GM23338 (cell line): ENCODE measurements at regions not wholly inside any gene's neighbourhood (a gene's known extent, or its start where the extent isn't known, plus 50 kb on each side); places are given as distances from the start of the nearest gene placed in this dataset.

Source experiments
- ATAC-seq: fragments of 200-7000 bp; cut with Tn5 transposase; 3 replicates; pipeline ENCODE4 v1.9.1; 2020
- DNase-seq: peaks from one replicate; pipeline ENCODE4 v3.0.0-alpha.2; 2015; ENCODE audit warnings: low spot score
- H2AFZ ChIP-seq: fragments of 200-600 bp; sonication (generic); 2 replicates; pipeline ENCODE4 v1.8.0; 2016; ENCODE audit warnings: antibody characterized with exemption, mild to moderate bottlenecking, moderate library complexity
- H3F3A ChIP-seq: fragments of 200-600 bp; sonication (generic); replicated peaks from 2 replicates; pipeline ENCODE4 v1.8.0; 2017; ENCODE audit warnings: antibody characterized with exemption, mixed run types, low read depth
- H3K27ac ChIP-seq: fragments of 200-600 bp; sonication (generic); 2 replicates; pipeline ENCODE4 v1.6.1; 2016; ENCODE audit warnings: low read depth
- H3K27me3 ChIP-seq: fragments of 200-600 bp; sonication (generic); 2 replicates; pipeline ENCODE4 v1.8.0; 2016; ENCODE audit warnings: mild to moderate bottlenecking, mixed run types, moderate library complexity; ENCODE audit not compliant: insufficient read depth
- H3K36me3 ChIP-seq: fragments of 200-600 bp; sonication (generic); 2 replicates; pipeline ENCODE4 v1.8.0; 2016; ENCODE audit warnings: mild to moderate bottlenecking; ENCODE audit not compliant: insufficient read depth
- H3K4me1 ChIP-seq: fragments of 200-600 bp; sonication (generic); 2 replicates; pipeline ENCODE4 v1.8.0; 2016; ENCODE audit warnings: mild to moderate bottlenecking, moderate library complexity; ENCODE audit not compliant: insufficient read depth
- H3K4me2 ChIP-seq: fragments of 200-600 bp; sonication (generic); 2 replicates; pipeline ENCODE4 v1.7.1; 2017; ENCODE audit warnings: mixed run types
- H3K4me3 ChIP-seq: fragments of 200-600 bp; sonication (generic); 2 replicates; pipeline ENCODE4 v1.6.1; 2016; ENCODE audit warnings: mixed run types
- H3K79me2 ChIP-seq: fragments of 200-600 bp; sonication (generic); replicated peaks from 2 replicates; pipeline ENCODE4 v1.8.0; 2017; ENCODE audit warnings: mild to moderate bottlenecking; ENCODE audit not compliant: insufficient read depth
- H3K9me2 ChIP-seq: fragments of 200-600 bp; sonication (generic); 2 replicates; pipeline ENCODE4 v1.8.0; 2017; ENCODE audit not compliant: insufficient read depth
- H4K20me1 ChIP-seq: fragments of 200-600 bp; sonication (generic); replicated peaks from 2 replicates; pipeline ENCODE4 v1.8.0; 2017; ENCODE audit warnings: mild to moderate bottlenecking; ENCODE audit not compliant: insufficient read depth
- H3K27ac Mint-ChIP-seq: 2 replicates; pipeline ENCODE4 v1.8.0; 2020; ENCODE audit warnings: inconsistent platforms, mild to moderate bottlenecking, moderate library complexity, mixed read lengths
- H3K27me3 Mint-ChIP-seq: 3 replicates; pipeline ENCODE4 v1.8.0; 2022; ENCODE audit warnings: low read depth, mild to moderate bottlenecking, moderate library complexity, mixed read lengths, inconsistent platforms; ENCODE audit not compliant: insufficient read depth, poor library complexity
- H3K36me3 Mint-ChIP-seq: 3 replicates; pipeline ENCODE4 v1.8.0; 2021; ENCODE audit warnings: low read depth, mild to moderate bottlenecking, inconsistent platforms, moderate library complexity, mixed read lengths
- H3K4me1 Mint-ChIP-seq: 3 replicates; pipeline ENCODE4 v1.8.0; 2020; ENCODE audit warnings: mild to moderate bottlenecking, inconsistent platforms, mixed read lengths
- H3K4me3 Mint-ChIP-seq: 3 replicates; pipeline ENCODE4 v1.8.0; 2021; ENCODE audit warnings: moderate library complexity, mild to moderate bottlenecking, inconsistent platforms, mixed read lengths
- H3K9me3 Mint-ChIP-seq: 3 replicates; pipeline ENCODE4 v1.8.0; 2020; ENCODE audit warnings: moderate library complexity, mild to moderate bottlenecking, inconsistent platforms, mixed read lengths
- CREB1 ChIP-seq: fragments of 250-450 bp; sonication (Bioruptor Pico); IDR thresholded peaks from 2 replicates; pipeline ENCODE4 v1.5.0; 2020; ENCODE audit warnings: low read depth, mild to moderate bottlenecking, moderate library complexity
- CTCF ChIP-seq, 2 experiments: fragments of 200-600 bp in 1 of 2; sonication (generic) in 1 of 2; conservative IDR thresholded peaks; 2 replicates each; pipeline versions ENCODE4 v1.5.1 to v1.6.1; 2016 to 2017; ENCODE audit warnings: antibody characterized with exemption in 2 of 2, low read depth in 2 of 2, mild to moderate bottlenecking in 2 of 2, moderate library complexity in 1 of 2
- ETS1 ChIP-seq: IDR thresholded peaks from 2 replicates; pipeline ENCODE4 v1.6.1; 2016; ENCODE audit warnings: antibody characterized with exemption
- EZH2 ChIP-seq: fragments of 200-600 bp; sonication (generic); IDR thresholded peaks from one replicate; pipeline ENCODE4 v1.8.0; 2017; ENCODE audit warnings: antibody characterized with exemption, mild to moderate bottlenecking, low read depth; ENCODE audit not compliant: unreplicated experiment
- JUNB ChIP-seq: IDR thresholded peaks from one replicate; pipeline ENCODE4 v1.6.1; 2016; ENCODE audit warnings: antibody characterized with exemption; ENCODE audit not compliant: unreplicated experiment
- NANOG ChIP-seq: IDR thresholded peaks from 2 replicates; pipeline ENCODE4 v1.6.1; 2016; ENCODE audit warnings: antibody characterized with exemption, borderline replicate concordance
- POLR2AphosphoS5 ChIP-seq: IDR thresholded peaks from 2 replicates; pipeline ENCODE4 v1.6.1; 2016; ENCODE audit warnings: antibody characterized with exemption, low read depth
- REST ChIP-seq: IDR thresholded peaks from one replicate; pipeline ENCODE4 v1.6.1; 2018; ENCODE audit warnings: antibody characterized with exemption; ENCODE audit not compliant: unreplicated experiment
- ZNF114 ChIP-seq: fragments of 250-450 bp; sonication (Bioruptor Pico); IDR thresholded peaks from 2 replicates; pipeline ENCODE4 v1.5.0; 2020; ENCODE audit warnings: mild to moderate bottlenecking, moderate library complexity
- ZNF331 ChIP-seq: fragments of 250-450 bp; sonication (Bioruptor Pico); IDR thresholded peaks from 2 replicates; pipeline ENCODE4 v1.5.0; 2020; ENCODE audit warnings: low read depth, mild to moderate bottlenecking, moderate library complexity
- ZNF462 ChIP-seq: fragments of 250-450 bp; sonication (Bioruptor Pico); IDR thresholded peaks from 2 replicates; pipeline ENCODE4 v1.5.0; 2020; ENCODE audit warnings: mild to moderate bottlenecking, moderate library complexity

- Mint-ChIP-seq H3K4me3 (no peak overlapping the region), H3K9me3 (no peaks in the 10 kb centered on the region), H3K27me3 (peaks cover 2% of the 10 kb centered on the region), H3K36me3 (no peaks in the 10 kb centered on the region), H3K27ac (no peak overlapping the region), H3K4me1 (peaks cover 19% of the 10 kb centered on the region)
- TF ChIP-seq ETS1: no peak
- no peak for TF ChIP-seq POLR2AphosphoS5
- TF ChIP-seq NANOG: no peak
- TF ChIP-seq CTCF (conservative IDR thresholded peaks at IDR 0.05; ENCODE audit: low read depth in 2 of 2): no peak
- TF ChIP-seq ZNF114 (CRISPR knock-in tag): no peak
- TF ChIP-seq JUNB: no peak
- TF ChIP-seq CREB1 (CRISPR knock-in tag): no peak
- no peak for TF ChIP-seq ZNF331
- TF ChIP-seq REST: no peak
- TF ChIP-seq EZH2: no peak
- H3K9me2 ChIP-seq: no peaks in the 10 kb centered on the region
- DNase-seq (no peak), ATAC-seq (no peak)
- peaks cover 13% of the 10 kb centered on the region for H3K4me1 ChIP-seq
- no peaks in the 10 kb centered on the region for H3F3A ChIP-seq
- no peak overlapping the region for H3K4me3 ChIP-seq
- H3K4me2 ChIP-seq: no peak overlapping the region
- no peaks in the 10 kb centered on the region for H3K79me2 ChIP-seq
- H4K20me1 ChIP-seq: no peaks in the 10 kb centered on the region
- H3K27me3 ChIP-seq: no peaks in the 10 kb centered on the region
- H3K36me3 ChIP-seq: no peaks in the 10 kb centered on the region
- H2AFZ ChIP-seq: no peak overlapping the region
- no peak overlapping the region for H3K27ac ChIP-seq
Measured at GRCh38 chr16:87244636-87245197, 72.5 kb downstream of the C16orf95 start.

- no peak overlapping the region for H2AFZ ChIP-seq
- peaks cover 2% of the 10 kb centered on the region for H3K27me3 Mint-ChIP-seq
- peaks cover 13% of the 10 kb centered on the region for H3K4me1 ChIP-seq
- 0 out of 2 replicates have a peak overlapping the region, but pooled peaks have one; percentile 28 for H3K27ac Mint-ChIP-seq
- DNase-seq: no peak
- H3K9me2 ChIP-seq: no peaks in the 10 kb centered on the region
- no peak overlapping the region for H3K4me3 ChIP-seq
- H4K20me1 ChIP-seq: no peaks in the 10 kb centered on the region
- H3K4me3 Mint-ChIP-seq: no peak overlapping the region
- ATAC-seq: no peak
- H3K27me3 ChIP-seq: no peaks in the 10 kb centered on the region
- peaks cover 19% of the 10 kb centered on the region for H3K4me1 Mint-ChIP-seq
- H3K4me2 ChIP-seq: no peak overlapping the region
- H3K79me2 ChIP-seq: no peaks in the 10 kb centered on the region
- H3F3A ChIP-seq: no peaks in the 10 kb centered on the region
- no peaks in the 10 kb centered on the region for H3K36me3 ChIP-seq
- H3K36me3 Mint-ChIP-seq: no peaks in the 10 kb centered on the region
- H3K9me3 Mint-ChIP-seq: no peaks in the 10 kb centered on the region
- H3K27ac ChIP-seq: no peak overlapping the region
- TF ChIP-seq ZNF462: no peak
Measured at GRCh38 chr16:87245511-87245910, 71.7 kb downstream of the C16orf95 start.
